H1 (cell line): ENCODE measurements at regions not wholly inside any gene's neighbourhood (a gene's known extent, or its start where the extent isn't known, plus 50 kb on each side); places are given as distances from the start of the nearest gene placed in this dataset.

Experiments
- CREB1 ChIP-seq: IDR thresholded peaks from 2 replicates; pipeline ENCODE4 v1.6.1; 2012; ENCODE audit warnings: inconsistent platforms
- EP300 ChIP-seq, 2 experiments: IDR thresholded peaks; 1 replicate in 1 of 2; 2 replicates in 1 of 2; pipeline ENCODE4 v1.6.1; 2011 to 2012; ENCODE audit warnings: low read depth in 2 of 2, low read length in 2 of 2, mild to moderate bottlenecking in 2 of 2, borderline replicate concordance in 1 of 2, inconsistent platforms in 1 of 2, moderate library complexity in 1 of 2
- HDAC2 ChIP-seq, 2 experiments: fragments of 300-600 bp in 1 of 2; sonication (generic) in 1 of 2; IDR thresholded peaks; 2 replicates each; pipeline ENCODE4 v1.6.1; 2011 to 2012; ENCODE audit warnings: low read depth in 2 of 2, low read length in 2 of 2, mild to moderate bottlenecking in 2 of 2, moderate library complexity in 2 of 2, borderline replicate concordance in 1 of 2, inconsistent platforms in 1 of 2
- PHF8 ChIP-seq: fragments of 200-600 bp; sonication (generic); conservative IDR thresholded peaks from 2 replicates; pipeline ENCODE4 v1.7.1; 2012; ENCODE audit warnings: low read depth, mild to moderate bottlenecking, inconsistent platforms, low read length, moderate library complexity
- SP4 ChIP-seq: IDR thresholded peaks from 2 replicates; pipeline ENCODE4 v1.6.1; 2012; ENCODE audit warnings: low read length, inconsistent platforms
- YY1 ChIP-seq: IDR thresholded peaks from 2 replicates; pipeline ENCODE4 v1.6.1; 2011; ENCODE audit warnings: low read depth, mild to moderate bottlenecking, low read length
- TF ChIP-seq, protein P1 (sequence below): fragments of 300-600 bp; sonication (generic); IDR thresholded peaks from 2 replicates; pipeline ENCODE4 v1.7.1; 2012; ENCODE audit warnings: low read length, moderate library complexity, mild to moderate bottlenecking, inconsistent platforms; ENCODE audit not compliant: insufficient replicate concordance

GRCh38 chr2:128396946-128397345, 78.3 kb upstream of the HS6ST1 start (continued):
- TF ChIP-seq, protein P1, sequence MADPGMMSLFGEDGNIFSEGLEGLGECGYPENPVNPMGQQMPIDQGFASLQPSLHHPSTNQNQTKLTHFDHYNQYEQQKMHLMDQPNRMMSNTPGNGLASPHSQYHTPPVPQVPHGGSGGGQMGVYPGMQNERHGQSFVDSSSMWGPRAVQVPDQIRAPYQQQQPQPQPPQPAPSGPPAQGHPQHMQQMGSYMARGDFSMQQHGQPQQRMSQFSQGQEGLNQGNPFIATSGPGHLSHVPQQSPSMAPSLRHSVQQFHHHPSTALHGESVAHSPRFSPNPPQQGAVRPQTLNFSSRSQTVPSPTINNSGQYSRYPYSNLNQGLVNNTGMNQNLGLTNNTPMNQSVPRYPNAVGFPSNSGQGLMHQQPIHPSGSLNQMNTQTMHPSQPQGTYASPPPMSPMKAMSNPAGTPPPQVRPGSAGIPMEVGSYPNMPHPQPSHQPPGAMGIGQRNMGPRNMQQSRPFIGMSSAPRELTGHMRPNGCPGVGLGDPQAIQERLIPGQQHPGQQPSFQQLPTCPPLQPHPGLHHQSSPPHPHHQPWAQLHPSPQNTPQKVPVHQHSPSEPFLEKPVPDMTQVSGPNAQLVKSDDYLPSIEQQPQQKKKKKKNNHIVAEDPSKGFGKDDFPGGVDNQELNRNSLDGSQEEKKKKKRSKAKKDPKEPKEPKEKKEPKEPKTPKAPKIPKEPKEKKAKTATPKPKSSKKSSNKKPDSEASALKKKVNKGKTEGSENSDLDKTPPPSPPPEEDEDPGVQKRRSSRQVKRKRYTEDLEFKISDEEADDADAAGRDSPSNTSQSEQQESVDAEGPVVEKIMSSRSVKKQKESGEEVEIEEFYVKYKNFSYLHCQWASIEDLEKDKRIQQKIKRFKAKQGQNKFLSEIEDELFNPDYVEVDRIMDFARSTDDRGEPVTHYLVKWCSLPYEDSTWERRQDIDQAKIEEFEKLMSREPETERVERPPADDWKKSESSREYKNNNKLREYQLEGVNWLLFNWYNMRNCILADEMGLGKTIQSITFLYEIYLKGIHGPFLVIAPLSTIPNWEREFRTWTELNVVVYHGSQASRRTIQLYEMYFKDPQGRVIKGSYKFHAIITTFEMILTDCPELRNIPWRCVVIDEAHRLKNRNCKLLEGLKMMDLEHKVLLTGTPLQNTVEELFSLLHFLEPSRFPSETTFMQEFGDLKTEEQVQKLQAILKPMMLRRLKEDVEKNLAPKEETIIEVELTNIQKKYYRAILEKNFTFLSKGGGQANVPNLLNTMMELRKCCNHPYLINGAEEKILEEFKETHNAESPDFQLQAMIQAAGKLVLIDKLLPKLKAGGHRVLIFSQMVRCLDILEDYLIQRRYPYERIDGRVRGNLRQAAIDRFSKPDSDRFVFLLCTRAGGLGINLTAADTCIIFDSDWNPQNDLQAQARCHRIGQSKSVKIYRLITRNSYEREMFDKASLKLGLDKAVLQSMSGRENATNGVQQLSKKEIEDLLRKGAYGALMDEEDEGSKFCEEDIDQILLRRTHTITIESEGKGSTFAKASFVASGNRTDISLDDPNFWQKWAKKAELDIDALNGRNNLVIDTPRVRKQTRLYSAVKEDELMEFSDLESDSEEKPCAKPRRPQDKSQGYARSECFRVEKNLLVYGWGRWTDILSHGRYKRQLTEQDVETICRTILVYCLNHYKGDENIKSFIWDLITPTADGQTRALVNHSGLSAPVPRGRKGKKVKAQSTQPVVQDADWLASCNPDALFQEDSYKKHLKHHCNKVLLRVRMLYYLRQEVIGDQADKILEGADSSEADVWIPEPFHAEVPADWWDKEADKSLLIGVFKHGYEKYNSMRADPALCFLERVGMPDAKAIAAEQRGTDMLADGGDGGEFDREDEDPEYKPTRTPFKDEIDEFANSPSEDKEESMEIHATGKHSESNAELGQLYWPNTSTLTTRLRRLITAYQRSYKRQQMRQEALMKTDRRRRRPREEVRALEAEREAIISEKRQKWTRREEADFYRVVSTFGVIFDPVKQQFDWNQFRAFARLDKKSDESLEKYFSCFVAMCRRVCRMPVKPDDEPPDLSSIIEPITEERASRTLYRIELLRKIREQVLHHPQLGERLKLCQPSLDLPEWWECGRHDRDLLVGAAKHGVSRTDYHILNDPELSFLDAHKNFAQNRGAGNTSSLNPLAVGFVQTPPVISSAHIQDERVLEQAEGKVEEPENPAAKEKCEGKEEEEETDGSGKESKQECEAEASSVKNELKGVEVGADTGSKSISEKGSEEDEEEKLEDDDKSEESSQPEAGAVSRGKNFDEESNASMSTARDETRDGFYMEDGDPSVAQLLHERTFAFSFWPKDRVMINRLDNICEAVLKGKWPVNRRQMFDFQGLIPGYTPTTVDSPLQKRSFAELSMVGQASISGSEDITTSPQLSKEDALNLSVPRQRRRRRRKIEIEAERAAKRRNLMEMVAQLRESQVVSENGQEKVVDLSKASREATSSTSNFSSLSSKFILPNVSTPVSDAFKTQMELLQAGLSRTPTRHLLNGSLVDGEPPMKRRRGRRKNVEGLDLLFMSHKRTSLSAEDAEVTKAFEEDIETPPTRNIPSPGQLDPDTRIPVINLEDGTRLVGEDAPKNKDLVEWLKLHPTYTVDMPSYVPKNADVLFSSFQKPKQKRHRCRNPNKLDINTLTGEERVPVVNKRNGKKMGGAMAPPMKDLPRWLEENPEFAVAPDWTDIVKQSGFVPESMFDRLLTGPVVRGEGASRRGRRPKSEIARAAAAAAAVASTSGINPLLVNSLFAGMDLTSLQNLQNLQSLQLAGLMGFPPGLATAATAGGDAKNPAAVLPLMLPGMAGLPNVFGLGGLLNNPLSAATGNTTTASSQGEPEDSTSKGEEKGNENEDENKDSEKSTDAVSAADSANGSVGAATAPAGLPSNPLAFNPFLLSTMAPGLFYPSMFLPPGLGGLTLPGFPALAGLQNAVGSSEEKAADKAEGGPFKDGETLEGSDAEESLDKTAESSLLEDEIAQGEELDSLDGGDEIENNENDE = no peak
- TF ChIP-seq HDAC2 (IDR thresholded peaks at IDR 0.05; ENCODE audit: borderline replicate concordance in 1 of 2, low read depth in 2 of 2, low read length in 2 of 2) (no peak), YY1 (no peak), PHF8 (no peak), SP4 (no peak), CREB1 (no peak), EP300 (IDR thresholded peaks at IDR 0.05; ENCODE audit: borderline replicate concordance in 1 of 2, low read depth in 2 of 2, low read length in 2 of 2) (no peak)
- TF ChIP-seq, all 59 proteins: peak for 0
